GM18873 (cell line): ENCODE measurements at regions not wholly inside any gene's neighbourhood (a gene's known extent, or its start where the extent isn't known, plus 50 kb on each side); places are given as distances from the start of the nearest gene placed in this dataset.
A peak's percentile ranks its signal among the peaks of the same experiment; 100 is the strongest.
"Not testable (repeated sequence)": the region's sequence is repeated elsewhere in the genome, so short reads cannot be mapped to it uniquely, and the experiment has no call there.

Source experiments
- ATAC-seq: cut with Tn5 transposase; IDR thresholded peaks from one replicate; pipeline ENCODE4 v1.9.1; 2021; ENCODE audit warnings: mild to moderate bottlenecking, moderate library complexity, moderate number of reproducible peaks; ENCODE audit not compliant: unreplicated experiment, low FRiP score

DNA sequence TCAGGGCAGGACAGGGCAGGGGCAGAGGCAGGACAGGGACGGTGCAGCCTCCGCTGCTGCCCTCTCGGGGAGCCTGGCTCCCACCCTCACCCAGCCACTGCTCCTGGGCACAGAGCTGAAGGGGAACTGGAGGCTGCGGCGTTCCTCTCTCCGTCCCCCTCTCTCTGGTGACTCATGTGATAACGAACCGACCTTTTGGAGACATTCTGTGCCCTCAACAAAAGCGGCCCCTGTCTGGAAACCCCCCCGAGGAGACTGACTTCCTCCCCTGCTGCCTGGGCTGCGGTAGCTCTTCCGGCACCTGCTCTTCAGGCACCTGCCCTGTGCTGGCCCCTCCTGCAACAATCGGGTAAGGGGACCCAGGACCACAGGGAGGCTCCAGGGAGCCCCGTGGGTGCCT is 5419.6 kb upstream of the TPTE start:
- ATAC-seq, result not testable (repeated sequence)

DNA sequence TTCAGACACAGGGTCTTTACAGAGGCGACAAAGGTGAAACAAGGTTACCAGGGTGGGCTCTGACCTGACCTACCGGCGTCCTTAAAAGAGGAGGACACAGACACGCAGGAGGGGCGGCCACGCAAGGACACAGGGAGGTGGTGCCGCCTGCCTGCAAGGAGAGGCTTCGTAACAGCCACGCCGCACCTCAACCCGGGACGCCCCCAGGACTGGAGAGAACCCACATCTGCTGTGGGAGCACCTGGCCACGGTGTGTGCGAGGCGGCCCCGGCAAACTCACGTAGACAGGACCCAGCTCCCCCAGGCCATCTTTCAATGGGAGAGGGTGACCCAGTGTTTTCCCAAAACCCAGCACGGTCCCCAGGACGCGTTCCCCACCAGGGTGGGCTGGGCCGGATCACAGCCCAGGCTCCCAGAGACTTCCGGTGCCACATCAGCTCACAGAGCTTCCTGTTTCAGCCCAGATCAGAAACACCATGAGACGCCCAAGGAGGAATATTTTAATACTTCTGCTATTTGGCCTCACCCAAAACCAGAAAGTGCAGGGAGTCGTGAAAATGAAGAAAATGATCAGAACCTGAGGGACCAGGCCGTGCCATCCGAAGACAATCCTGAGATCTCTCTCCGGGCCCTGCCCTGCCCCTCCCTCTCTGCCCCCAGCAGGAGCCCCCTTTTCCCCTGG is 5417.4 kb upstream of the TPTE start:
- not testable (repeated sequence) for ATAC-seq

DNA sequence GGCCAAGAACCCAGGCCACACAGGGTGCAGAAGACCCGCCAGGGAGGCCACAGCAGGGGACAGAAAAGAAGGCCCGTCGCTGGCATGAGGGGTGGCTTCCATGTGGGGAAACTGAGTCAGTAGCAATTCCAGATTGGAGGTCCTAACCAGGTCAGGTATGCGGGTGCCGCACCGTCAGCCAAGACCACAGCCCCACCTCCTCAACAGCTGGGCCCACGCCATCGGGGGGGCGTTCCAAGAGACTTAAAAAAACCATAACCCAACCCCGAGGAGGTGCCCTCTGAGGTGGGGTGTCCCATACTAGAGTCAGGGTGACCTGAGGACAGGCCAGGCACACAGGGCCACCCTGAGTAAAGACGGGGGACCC is 5416.8 kb upstream of the TPTE start:
- not testable (repeated sequence) for ATAC-seq

DNA sequence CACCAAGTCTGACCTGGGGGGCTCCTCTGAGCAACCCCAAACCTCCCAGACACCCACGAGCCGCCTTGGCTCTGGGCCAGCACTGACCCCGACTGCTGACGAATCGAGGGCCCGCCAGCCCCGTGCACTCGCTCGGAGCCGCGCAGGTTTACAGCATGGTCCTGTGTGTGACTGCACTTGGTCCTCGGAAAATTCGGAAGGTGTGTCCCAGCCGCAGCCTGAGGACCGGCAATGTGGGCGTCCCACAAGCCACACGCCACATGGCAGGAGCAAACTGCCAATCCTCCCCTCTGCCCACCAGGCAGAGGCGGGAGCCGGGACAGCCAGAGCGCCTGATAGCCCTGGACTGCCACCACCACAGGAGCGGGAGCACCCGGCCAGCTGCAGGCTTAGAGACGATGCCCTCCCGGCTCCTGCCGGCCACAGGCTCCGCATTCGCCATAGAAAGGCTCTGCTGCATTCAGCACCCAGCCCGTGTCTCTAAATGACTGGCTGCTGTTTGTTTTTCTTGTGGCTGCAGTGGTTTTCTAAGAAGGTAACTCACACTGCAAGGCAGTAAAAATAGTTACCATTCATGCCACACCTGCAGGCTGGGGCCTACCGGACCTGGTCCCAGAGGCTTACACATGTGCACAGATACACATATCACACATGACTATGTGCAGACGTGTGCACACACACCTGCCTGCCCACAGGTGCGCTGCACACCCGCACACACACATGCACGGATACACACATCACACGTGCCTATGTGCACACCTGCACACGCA is 5415.3 kb upstream of the TPTE start:
- ATAC-seq, result not testable (repeated sequence)

DNA sequence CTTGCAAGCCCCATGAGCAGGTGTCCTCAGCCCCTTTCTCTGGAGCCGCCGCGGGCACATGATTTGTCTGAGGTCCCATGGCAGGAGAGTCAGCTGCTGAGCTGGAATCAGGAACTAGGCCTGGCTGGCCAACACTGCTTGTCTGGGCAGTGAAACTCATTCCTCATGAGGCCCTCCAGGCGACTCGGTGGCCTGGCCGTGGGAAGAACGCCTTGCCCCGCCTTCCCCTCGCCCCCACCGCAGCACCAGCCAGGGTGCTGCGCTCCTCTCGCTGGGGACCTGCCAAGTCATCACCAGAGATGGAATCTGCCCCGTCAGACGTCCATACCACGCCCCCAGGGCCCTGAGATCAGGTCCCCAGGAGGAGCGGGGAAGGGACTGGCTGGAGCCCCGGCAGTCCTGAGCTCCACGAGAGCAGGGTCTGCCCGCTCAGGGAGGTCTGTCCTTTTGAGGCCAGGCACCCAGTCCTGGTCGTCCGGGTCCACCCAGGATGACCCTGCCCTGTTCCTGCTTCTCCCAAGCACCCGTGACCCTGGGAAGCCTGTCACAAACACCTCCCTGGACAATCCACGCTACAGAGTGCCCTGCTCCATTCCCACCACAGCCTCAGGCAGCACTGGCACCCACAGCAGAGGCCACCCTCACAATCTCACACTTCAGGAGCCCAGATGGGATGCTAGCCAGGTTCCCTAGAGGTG is 5414.5 kb upstream of the TPTE start:
- not testable (repeated sequence) for ATAC-seq

DNA sequence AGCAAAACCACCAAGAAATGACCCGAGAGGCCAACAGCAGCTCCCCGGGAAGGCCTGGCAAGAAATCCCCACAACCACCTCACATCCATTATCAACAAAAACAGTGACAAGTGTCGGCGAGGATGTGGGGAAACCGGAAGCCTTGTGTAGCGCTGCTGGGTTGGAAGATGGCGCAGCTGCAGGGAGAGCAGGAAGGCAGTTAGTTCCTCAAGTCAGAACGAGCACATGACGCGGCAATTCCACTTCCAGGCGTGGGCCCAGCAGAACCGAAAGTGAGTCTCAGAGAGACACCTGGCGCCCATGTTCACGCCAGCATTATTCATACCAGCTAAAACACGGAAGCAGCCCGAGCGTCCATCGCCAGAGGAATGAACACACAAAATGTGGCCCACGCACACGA is 5413.7 kb upstream of the TPTE start:
- not testable (repeated sequence) for ATAC-seq

DNA sequence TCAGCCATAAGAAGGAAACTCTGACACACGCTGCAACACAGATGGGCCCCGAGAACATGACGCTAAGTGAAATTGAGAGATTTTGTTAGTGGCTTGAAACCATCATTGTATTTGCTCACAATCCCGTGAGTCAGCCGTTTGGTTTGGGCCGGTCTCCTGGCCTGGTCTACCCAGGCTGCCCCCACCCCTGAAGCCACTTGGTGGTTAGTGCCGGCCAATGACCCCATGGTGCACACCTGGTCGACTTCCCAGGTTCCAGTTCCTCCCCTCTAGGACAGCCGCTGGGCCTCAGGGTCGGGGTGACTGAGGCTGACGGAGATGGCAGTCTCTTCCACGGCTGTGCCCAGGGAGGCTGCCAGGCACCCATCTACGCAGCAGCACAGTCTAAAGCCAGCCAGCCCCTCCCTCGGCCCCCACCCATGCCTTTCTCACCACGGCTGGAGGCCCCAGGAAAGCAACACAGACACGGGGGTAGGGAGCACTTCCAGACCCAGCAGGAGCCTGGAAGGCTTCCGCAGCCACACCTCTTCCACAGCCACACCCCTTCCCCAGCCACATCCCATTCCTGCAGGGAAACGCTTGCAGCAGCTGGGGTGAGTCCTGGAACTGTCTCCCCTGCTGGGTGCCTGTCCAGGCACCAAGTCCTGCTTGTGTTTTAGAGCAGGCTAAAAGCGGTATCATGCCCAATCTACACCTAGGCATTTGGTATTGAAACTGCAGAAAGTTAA is 5413.2 kb upstream of the TPTE start:
- ATAC-seq, result not testable (repeated sequence)

DNA sequence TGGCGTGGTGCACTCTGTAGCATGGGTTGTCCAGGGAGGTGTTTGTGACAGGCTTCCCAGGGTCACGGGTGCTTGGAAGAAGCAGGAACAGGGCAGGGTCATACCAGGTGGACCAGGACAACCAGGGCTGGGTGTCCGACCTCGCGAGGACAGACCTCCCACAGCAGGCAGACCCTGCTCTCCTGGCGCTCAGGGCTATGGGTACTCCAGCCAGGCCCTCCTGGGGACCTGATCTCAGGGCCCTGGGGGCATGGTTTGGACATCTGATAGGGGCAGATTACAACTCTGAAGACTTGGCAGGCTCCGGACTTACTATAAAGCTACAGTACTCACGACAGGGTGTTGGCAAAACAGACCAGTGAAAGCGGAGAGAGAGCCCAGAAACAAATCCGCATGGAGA is 5410.2 kb upstream of the TPTE start:
- ATAC-seq, result not testable (repeated sequence)

DNA sequence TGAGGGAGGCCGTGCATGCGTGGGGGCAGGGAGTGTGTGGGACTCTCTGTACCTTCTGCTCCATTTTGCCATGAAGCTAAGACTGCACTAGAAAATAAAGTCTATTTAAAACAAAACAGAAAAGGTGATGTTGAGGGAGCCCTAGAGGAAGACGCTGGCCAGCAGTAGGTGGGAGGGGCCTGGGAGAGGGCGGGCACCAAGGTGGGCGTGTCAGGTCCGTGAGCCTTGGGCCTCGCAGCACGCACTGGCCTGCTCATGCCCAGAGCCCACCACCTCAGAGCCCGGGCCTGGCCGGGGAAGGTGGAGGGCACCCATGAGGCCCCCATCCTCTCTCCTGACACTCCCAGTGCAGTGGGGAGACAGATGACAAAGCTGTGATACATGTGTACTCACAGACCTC is 5408.3 kb upstream of the TPTE start:
- not testable (repeated sequence) for ATAC-seq

DNA sequence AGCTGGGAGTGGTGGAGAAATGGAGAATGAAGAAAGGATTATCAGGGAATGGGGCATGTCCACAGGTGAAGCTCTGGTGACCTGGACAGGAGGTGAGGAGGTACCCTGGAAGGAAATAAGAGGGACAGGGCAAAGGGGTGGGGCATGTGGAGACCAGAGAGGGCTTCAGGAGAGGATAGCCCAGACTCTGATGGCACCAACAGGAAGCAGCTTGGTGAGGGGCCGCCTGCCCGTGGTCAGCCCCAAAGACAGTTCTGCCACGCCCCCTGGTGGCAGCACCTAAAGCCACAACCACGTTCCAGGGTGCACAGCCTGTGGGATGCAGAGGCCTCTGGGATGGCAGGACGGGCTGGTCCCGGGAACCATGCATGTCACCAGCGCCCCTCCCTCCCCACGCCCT is 5406.9 kb upstream of the TPTE start:
- not testable (repeated sequence) for ATAC-seq

DNA sequence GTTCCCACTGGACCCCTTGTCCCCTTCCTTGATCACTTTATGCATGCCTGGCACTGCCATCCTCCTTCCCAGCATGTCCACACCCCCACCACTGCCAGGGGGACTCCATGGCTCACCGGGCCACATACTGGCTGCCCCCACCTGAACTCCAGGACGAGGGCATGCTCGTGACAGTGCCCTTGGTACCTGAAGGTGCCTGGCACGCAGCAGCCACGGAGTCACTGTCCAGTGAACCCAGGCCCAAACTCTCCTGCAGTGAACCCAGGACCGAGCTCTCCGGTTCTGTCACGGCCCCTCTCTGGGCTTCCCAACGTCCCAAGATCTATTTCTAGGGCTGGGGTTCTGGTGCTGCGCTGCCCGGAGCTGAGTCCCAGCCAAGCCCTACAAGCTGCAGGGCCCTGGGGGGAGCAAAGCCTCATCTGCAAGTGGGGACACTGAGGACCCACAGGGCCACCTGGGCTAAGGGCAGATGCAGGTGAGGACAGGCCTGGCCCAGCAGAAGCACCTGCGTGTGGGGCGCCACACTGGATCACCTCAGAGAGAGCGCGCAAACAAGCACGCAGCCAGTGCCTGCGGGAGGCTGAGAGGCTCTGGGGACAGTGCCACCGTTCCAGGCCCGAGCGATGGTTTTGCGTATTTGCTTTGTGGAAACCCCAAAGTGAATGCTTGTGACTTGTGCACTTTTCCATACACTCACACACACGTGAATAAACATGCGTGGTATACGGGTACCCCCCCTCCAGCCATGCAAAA is 5406.3 kb upstream of the TPTE start:
- not testable (repeated sequence) for ATAC-seq

DNA sequence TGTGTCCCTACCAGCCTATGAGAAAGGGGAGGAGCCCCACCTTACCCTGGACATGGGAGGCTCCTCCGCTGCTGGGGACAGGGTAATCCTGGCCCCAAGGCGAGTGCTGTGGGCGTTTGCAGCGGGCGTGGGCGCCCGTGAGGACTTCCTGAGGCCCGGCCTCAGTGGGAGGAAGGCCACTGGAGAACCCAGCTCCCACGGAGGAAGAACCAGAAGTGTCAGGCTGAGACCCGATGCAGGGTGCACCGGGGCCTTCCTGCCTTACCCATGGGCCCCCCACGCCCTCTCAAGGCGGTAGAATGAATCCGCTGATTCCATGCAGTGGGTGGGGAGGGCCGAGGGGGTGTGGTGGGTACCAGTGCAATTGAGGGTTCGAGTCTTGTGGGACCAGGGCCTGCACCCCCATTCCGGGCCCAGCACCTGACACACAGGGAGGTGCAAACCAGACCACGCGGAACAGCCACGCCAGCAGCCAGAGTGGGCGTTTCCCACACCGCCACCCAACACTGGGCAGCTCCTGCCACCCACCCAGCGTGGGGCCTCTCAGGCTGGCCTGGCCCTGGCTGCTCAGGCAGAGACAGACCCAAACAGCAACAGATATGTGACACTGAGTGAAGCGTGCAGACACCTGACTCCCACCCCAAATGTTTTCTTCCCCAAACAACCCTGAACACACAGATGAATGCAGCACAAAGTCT is 5405.6 kb upstream of the TPTE start:
- ATAC-seq, result not testable (repeated sequence)

DNA sequence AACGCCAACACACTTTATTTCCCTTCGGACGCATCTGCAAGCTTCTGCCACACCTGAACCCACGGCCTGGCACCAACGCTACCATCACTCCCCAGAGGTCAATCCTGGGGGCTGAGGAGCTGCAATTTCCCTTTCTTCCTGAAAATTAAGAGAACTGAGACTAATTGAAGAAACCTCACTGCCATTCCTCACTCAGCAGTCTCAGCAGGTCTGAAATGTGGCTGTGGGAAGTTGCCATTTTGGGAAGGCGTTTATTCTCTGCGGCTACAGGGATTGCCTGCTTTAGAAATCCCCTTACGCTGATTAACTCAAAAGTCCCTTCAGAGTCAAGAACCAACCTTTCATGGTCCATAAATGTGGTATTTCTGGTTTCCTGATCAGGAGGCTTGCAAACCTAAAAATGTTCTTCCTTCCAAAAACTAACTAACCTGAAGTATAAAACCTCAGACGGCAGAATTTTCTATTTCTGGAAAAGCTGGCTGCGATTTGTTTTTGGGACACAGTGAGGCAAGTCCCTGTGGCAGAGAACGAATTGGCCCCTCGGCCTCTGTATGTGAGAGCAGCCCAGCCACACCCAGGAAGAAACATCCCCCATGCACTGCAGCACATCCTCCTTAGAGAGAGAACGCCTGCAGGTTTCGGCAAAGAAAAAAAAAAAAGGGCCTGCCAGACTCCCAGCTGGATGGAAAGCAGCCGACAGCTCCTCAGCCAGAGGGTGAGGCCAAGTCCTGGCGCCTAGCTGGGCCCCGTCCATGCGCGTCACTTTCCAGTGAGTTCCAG is 5404.8 kb upstream of the TPTE start:
- ATAC-seq, result not testable (repeated sequence)

DNA sequence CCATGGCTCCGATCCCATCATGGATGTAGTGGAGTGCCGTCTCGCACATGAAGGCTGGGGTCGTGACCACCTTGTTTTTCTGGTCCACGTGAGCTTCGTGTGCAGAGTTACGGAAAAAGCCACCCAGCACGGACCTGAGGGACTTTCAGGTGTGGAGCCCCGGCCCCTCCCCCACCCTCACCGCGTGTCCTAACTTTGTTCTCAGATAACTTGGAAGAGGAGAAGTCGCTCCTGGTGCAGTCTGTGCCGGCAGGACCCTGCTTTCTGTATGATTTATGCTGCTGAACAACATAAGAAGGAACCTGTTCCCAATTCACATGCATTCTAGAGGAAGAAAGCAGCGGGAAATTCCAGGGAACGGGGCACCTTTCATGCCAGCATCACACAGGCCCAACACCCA is 5404.2 kb upstream of the TPTE start:
- ATAC-seq, result not testable (repeated sequence)

DNA sequence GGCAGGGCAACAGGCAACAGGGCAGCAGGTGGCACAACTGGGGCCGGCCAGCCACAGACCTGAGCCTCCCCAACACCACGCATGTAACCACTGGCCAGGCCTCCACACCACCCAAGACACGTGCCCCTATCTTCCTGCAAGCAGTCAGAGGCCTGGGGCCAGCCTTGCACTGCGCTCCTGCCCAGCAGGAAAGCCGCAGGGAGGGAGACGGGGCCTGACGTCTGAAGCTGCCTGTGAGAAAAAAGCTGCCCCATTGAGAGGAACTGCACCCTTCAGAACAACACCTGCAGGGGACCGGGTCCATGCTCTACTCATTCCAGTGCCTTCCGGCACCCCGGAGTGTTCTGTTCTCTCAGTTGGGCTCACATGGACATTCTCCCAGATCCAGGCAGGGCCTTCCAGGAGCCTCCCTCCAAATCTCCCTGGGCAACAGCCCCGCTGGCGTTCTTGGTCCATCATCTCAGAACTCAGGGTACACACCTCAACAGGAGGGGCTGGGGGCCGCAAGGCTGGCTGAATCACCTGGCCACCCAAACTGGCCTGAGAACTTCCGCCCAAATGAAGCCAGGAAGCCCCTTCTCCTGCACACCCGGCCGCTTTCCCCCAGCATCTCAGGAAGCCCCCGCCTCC is 5403.6 kb upstream of the TPTE start:
- ATAC-seq, result not testable (repeated sequence)

DNA sequence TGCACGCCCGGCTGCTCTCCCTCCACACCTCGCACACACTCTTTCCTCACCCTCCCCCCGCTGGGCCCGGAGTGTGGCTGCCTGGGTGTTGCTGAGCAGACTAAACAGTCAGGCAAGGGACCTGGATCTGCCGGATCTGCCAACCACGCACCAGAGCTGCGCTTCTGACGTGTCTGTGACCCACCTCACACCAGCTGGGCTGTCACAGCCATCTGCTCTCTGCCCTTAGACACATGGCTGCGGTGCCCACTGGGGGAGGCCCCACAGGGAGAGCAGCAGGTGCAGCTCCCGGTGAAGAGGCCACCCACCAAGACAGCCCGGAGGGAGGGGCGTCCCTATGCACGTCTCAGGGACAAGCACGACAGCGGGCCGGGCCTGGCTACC is 5403.1 kb upstream of the TPTE start:
- ATAC-seq, result peak; percentile 40

DNA sequence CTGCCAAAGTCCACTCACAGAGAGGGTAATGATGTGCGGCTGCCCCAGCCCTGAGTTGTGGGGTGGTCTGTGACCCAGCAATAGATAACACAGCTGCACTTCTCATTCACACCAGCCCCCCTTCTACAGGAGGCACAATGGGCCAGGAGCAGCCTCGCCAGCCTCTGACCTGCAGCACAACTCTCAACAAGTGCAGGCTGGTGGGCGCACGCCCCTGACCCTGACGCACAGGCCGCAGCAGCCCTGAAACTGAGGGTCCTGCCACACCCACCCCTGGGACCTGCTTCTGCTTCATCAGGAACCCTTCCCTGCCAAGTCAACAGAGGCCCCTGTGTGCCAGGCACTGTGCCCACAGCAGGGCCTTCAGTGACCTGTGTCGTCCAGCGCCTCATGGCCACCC is 5402.2 kb upstream of the TPTE start:
- not testable (repeated sequence) for ATAC-seq

DNA sequence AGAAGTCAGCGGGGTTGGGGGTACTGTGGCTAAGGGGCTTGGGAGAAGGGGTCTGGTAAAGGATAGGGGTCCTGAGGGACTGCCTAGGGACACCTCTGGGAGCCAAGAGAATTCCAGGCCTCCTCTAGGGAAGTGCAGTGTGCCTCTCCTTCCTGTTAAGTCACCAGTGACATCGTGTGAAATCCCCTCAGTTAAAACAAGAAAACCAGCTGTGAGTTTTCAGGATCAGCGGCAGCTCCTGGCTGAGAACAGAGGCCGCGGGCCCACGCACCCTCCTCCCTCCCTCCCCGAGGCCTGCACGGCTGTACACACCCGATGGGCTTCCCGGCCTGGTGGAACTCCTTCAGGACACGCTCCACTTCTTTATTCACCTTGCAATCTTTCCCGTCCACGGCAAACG is 5400.0 kb upstream of the TPTE start:
- not testable (repeated sequence) for ATAC-seq
